ENCODE measurements at regions not wholly inside any gene's neighbourhood (a gene's known extent, or its start where the extent isn't known, plus 50 kb on each side); places are given as distances from the start of the nearest gene placed in this dataset.

DNA sequence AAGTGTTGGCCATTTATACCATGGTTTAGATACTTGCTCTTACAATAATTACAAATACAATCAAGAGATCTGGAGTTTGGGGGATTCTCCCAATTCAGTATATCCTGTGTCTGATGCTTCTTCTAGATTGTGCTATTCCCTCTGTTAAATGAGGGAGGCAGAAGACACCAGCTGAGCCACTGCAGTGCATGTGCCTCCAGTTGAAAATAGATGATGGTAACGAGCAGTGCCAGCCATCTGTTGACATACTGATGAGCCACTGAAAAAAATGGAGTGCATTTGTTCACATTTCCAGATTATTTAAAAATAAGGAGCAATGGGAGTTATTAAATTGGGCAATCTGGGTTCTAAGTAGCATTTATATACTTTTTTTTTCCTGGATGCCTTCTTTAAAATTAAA, 1428.0 kb upstream of the TENM4 start:
- Mint-ChIP-seq H3K27me3 (no peaks in the 10 kb centered on the region), H3K9me3 (peaks cover 3 to 17% (median 6%) of the 10 kb centered on the region in 8 donors), H3K4me1 (no peaks in the 10 kb centered on the region), H3K27ac (no peak overlapping the region), H3K36me3 (no peaks in the 10 kb centered on the region), H3K4me3 (no peak overlapping the region)
- ChIA-PET CTCF (ENCODE audit: partially characterized antibody) (no interaction called here), POLR2A (ENCODE audit: partially characterized antibody) (no interaction called here)
- intact Hi-C loops (cut with micrococcal nuclease) = no loop called here
- H3K4me3 ChIP-seq (ENCODE audit: low read length in 2 of 2) = no peak overlapping the region
- no peaks in the 10 kb centered on the region for H3K27me3 ChIP-seq (ENCODE audit: insufficient read depth, low read length)
- no peaks in the 10 kb centered on the region for H3K4me1 ChIP-seq (ENCODE audit: insufficient read depth, low read length)
- DNase-seq = no peak
- no peak overlapping the region for H3K27ac ChIP-seq (ENCODE audit: low read depth, low read length)
- H3K9me3 ChIP-seq (ENCODE audit: control insufficient read depth in 1 of 2, low read length in 2 of 2) = no peaks in the 10 kb centered on the region
- no peaks in the 10 kb centered on the region for H3K36me3 ChIP-seq (ENCODE audit: insufficient read depth, low read length)

DNA sequence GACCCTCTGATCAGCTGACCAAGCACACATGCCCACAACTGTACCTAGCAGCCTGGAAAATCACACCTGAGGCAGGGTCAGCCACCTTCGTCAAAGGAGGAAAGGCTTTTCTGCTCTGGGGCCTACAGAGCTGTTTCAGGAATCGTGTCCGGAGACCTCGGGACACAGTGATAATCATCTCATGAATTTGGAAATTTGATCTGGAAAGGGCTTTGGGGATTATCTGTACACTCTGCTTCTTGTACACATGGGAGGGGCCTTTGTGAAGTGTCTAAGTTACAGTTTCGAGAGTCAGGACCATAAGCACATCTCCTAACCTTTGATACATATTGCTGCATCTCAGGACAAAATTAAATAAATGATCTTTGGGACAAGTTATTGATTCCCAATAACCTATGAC, 1421.2 kb upstream of the TENM4 start:
- Mint-ChIP-seq H3K36me3 (no peaks in the 10 kb centered on the region), H3K4me3 (no peak overlapping the region), H3K9me3 (peaks cover 3 to 11% (median 5%) of the 10 kb centered on the region in 8 donors), H3K27me3 (no peaks in the 10 kb centered on the region), H3K4me1 (no peaks in the 10 kb centered on the region), H3K27ac (no peak overlapping the region)
- Histone ChIP-seq H3K4me3 (ENCODE audit: low read length in 2 of 2) (no peak overlapping the region), H3K36me3 (ENCODE audit: insufficient read depth, low read length) (no peaks in the 10 kb centered on the region), H3K9me3 (ENCODE audit: control insufficient read depth in 1 of 2, low read length in 2 of 2) (no peaks in the 10 kb centered on the region), H3K27ac (ENCODE audit: low read depth, low read length) (no peak overlapping the region), H3K4me1 (ENCODE audit: insufficient read depth, low read length) (no peaks in the 10 kb centered on the region), H3K27me3 (ENCODE audit: insufficient read depth, low read length) (no peaks in the 10 kb centered on the region)
- intact Hi-C loops (cut with micrococcal nuclease) = no loop called here
- DNase-seq = no peak
- POLR2A ChIA-PET (ENCODE audit: partially characterized antibody) = no interaction called here
- CTCF ChIA-PET (ENCODE audit: partially characterized antibody) = no interaction called here

DNA sequence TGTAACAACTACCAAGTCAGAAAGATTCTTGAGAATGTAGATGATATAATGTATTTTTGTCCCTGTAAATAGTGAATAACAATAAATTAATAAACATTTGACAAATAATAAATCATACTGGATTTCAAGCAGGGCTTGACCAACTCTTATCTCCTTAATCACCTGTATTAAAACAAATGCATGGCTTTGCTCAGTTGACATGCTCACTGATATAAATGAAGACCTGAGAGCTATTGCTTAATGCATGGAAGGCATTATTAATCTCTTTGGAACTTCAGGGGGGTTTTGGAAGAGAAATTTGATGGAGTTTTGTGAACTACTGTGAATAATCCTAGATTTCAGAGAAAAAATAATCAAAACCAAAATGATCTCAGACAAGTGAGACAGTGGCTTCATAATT, 1420.4 kb upstream of the TENM4 start:
- Mint-ChIP-seq H3K4me1 (no peaks in the 10 kb centered on the region), H3K27ac (no peak overlapping the region), H3K27me3 (no peaks in the 10 kb centered on the region), H3K9me3 (peaks cover 3 to 10% (median 5%) of the 10 kb centered on the region in 8 donors), H3K36me3 (no peaks in the 10 kb centered on the region), H3K4me3 (no peak overlapping the region)
- H3K36me3 ChIP-seq (ENCODE audit: insufficient read depth, low read length) = no peaks in the 10 kb centered on the region
- DNase-seq = no peak
- H3K27ac ChIP-seq (ENCODE audit: low read depth, low read length) = no peak overlapping the region
- no peak overlapping the region for H3K4me3 ChIP-seq (ENCODE audit: low read length in 2 of 2)
- intact Hi-C loops (cut with micrococcal nuclease) = no loop called here
- H3K4me1 ChIP-seq (ENCODE audit: insufficient read depth, low read length) = no peaks in the 10 kb centered on the region
- no peaks in the 10 kb centered on the region for H3K9me3 ChIP-seq (ENCODE audit: control insufficient read depth in 1 of 2, low read length in 2 of 2)
- ChIA-PET CTCF (ENCODE audit: partially characterized antibody) (no interaction called here), POLR2A (ENCODE audit: partially characterized antibody) (no interaction called here)
- no peaks in the 10 kb centered on the region for H3K27me3 ChIP-seq (ENCODE audit: insufficient read depth, low read length)

DNA sequence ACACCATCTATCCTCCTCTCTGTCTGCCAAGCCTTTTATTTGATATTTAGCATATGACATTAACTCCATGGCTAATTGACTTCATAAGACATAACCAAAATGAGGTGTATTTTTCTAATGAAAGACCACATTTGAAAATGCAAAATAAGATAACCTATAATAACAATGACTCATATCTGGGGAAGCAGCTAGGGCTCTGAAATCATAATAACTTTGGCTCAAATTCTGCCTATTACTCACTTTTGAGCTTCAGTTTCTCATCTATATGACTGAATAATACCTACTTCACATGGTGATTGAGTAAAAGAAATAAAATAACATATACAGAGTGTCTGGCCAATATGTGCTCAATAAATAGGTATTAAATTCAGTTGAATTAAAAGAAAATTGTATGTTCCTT, 1419.8 kb upstream of the TENM4 start:
- H3K4me1 Mint-ChIP-seq = no peaks in the 10 kb centered on the region
- ChIA-PET POLR2A (ENCODE audit: partially characterized antibody) (no interaction called here), CTCF (ENCODE audit: partially characterized antibody) (no interaction called here)
- H3K27me3 Mint-ChIP-seq = no peaks in the 10 kb centered on the region
- H3K36me3 ChIP-seq (ENCODE audit: insufficient read depth, low read length) = no peaks in the 10 kb centered on the region
- H3K9me3 ChIP-seq (ENCODE audit: control insufficient read depth in 1 of 2, low read length in 2 of 2) = no peaks in the 10 kb centered on the region
- H3K27ac ChIP-seq (ENCODE audit: low read depth, low read length) = no peak overlapping the region
- no peaks in the 10 kb centered on the region for H3K27me3 ChIP-seq (ENCODE audit: insufficient read depth, low read length)
- DNase-seq = no peak
- H3K4me3 Mint-ChIP-seq = no peak overlapping the region
- peaks cover 3 to 8% (median 4%) of the 10 kb centered on the region in 8 donors for H3K9me3 Mint-ChIP-seq
- no peak overlapping the region for H3K27ac Mint-ChIP-seq
- no peaks in the 10 kb centered on the region for H3K36me3 Mint-ChIP-seq
- no peak overlapping the region for H3K4me3 ChIP-seq (ENCODE audit: low read length in 2 of 2)
- H3K4me1 ChIP-seq (ENCODE audit: insufficient read depth, low read length) = no peaks in the 10 kb centered on the region
- intact Hi-C loops (cut with micrococcal nuclease) = no loop called here

DNA sequence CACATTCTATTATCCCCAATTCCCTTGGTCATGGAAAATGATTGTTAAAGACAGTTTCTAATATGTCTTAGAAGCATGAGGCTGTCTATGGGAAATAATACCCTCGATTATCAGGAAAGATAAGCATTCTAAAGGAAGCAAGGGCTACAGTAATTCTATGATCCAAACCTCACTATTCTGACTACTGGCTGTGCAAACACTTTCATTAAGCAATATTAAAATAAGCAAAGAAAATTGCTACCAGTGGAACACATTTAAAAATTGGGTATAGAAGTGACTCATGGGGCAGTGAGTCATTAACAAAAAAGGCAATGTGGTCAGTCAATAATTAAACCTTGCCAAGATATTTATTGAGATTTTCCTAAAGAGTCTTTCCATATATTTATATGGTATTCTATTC, 1415.2 kb upstream of the TENM4 start:
- Histone ChIP-seq H3K36me3 (ENCODE audit: insufficient read depth, low read length) (no peaks in the 10 kb centered on the region), H3K9me3 (ENCODE audit: control insufficient read depth in 1 of 2, low read length in 2 of 2) (no peaks in the 10 kb centered on the region), H3K27me3 (ENCODE audit: insufficient read depth, low read length) (no peaks in the 10 kb centered on the region), H3K27ac (ENCODE audit: low read depth, low read length) (no peak overlapping the region), H3K4me1 (ENCODE audit: insufficient read depth, low read length) (no peaks in the 10 kb centered on the region), H3K4me3 (ENCODE audit: low read length in 2 of 2) (no peak overlapping the region)
- POLR2A ChIA-PET (ENCODE audit: partially characterized antibody) = no interaction called here
- H3K36me3 Mint-ChIP-seq = no peaks in the 10 kb centered on the region
- H3K27ac Mint-ChIP-seq = no peak overlapping the region
- no peaks in the 10 kb centered on the region for H3K4me1 Mint-ChIP-seq
- no peak for DNase-seq
- H3K9me3 Mint-ChIP-seq = peaks cover 3 to 11% (median 5%) of the 10 kb centered on the region in 8 donors
- H3K4me3 Mint-ChIP-seq = no peak overlapping the region
- intact Hi-C loops (cut with micrococcal nuclease) = no loop called here
- H3K27me3 Mint-ChIP-seq = no peaks in the 10 kb centered on the region
- CTCF ChIA-PET (ENCODE audit: partially characterized antibody) = interaction anchor here (1.2 kb wide), 1 partner anchor 9 kb away, joined by 4 read pairs; no protein-coding TSS in a partner anchor

DNA sequence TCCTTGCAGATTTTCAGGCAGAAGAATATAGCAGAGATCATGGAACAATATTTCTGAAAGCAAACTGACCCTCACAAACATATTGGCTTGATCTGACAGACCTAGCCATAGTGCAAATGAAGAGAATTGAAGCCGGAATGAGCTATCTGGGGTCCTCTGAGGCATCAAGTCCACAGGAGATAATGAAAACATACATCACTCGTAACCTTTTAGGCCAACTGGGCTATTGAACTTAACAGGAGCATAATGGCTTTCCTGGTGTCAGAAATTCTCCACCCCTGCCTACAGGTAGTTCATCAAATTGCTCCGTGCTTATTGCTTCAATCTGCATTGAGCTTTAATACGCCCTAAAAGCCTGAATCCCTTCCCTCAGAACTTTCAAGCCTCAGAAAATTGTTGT, 1414.6 kb upstream of the TENM4 start:
- no peaks in the 10 kb centered on the region for H3K36me3 Mint-ChIP-seq
- H3K27me3 Mint-ChIP-seq = no peaks in the 10 kb centered on the region
- H3K27ac Mint-ChIP-seq = no peak overlapping the region
- Histone ChIP-seq H3K27ac (ENCODE audit: low read depth, low read length) (no peak overlapping the region), H3K36me3 (ENCODE audit: insufficient read depth, low read length) (no peaks in the 10 kb centered on the region), H3K27me3 (ENCODE audit: insufficient read depth, low read length) (no peaks in the 10 kb centered on the region), H3K4me3 (ENCODE audit: low read length in 2 of 2) (no peak overlapping the region), H3K4me1 (ENCODE audit: insufficient read depth, low read length) (no peaks in the 10 kb centered on the region), H3K9me3 (ENCODE audit: control insufficient read depth in 1 of 2, low read length in 2 of 2) (no peaks in the 10 kb centered on the region)
- H3K4me1 Mint-ChIP-seq = no peaks in the 10 kb centered on the region
- H3K9me3 Mint-ChIP-seq = peaks cover 3 to 11% (median 5%) of the 10 kb centered on the region in 8 donors
- no peak overlapping the region for H3K4me3 Mint-ChIP-seq
- DNase-seq = no peak
- CTCF ChIA-PET (ENCODE audit: partially characterized antibody) = interaction anchor here (1.2 kb wide), 1 partner anchor 8 kb away, joined by 4 read pairs; no protein-coding TSS in a partner anchor
- POLR2A ChIA-PET (ENCODE audit: partially characterized antibody) = no interaction called here
- intact Hi-C loops (cut with micrococcal nuclease) = no loop called here

DNA sequence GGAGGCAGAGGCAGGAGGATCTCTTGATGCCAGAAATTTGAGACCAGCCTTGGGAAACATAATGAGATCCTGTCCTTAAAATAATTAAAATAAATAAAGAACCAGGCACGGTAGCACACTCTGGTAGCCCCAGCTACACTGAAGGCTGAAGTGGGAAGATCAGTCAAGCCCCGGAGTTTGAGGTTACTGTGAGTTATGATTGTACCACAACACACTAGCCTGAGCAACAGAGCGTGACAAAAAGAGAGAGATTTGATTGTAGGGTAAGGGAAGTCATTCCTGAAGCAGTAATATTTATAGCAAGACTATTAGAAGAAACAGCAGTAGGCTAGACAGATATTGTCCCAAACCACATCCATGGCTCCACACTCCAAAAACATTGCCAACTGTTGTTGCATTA, 1408.4 kb upstream of the TENM4 start:
- H3K27ac ChIP-seq (ENCODE audit: low read depth, low read length) = no peak overlapping the region
- CTCF ChIA-PET (ENCODE audit: partially characterized antibody) = no interaction called here
- intact Hi-C loops (cut with micrococcal nuclease) = no loop called here
- H3K27me3 Mint-ChIP-seq = no peaks in the 10 kb centered on the region
- no peak overlapping the region for H3K4me3 ChIP-seq (ENCODE audit: low read length in 2 of 2)
- no peaks in the 10 kb centered on the region for H3K36me3 ChIP-seq (ENCODE audit: insufficient read depth, low read length)
- no peaks in the 10 kb centered on the region for H3K27me3 ChIP-seq (ENCODE audit: insufficient read depth, low read length)
- no peak overlapping the region for H3K27ac Mint-ChIP-seq
- DNase-seq = no peak
- H3K36me3 Mint-ChIP-seq = no peaks in the 10 kb centered on the region
- H3K9me3 Mint-ChIP-seq = peaks cover 8 to 20% (median 11%) of the 10 kb centered on the region in 8 donors
- no peaks in the 10 kb centered on the region for H3K4me1 ChIP-seq (ENCODE audit: insufficient read depth, low read length)
- POLR2A ChIA-PET (ENCODE audit: partially characterized antibody) = no interaction called here
- H3K4me1 Mint-ChIP-seq = no peaks in the 10 kb centered on the region
- H3K9me3 ChIP-seq (ENCODE audit: control insufficient read depth in 1 of 2, low read length in 2 of 2) = no peaks in the 10 kb centered on the region
- no peak overlapping the region for H3K4me3 Mint-ChIP-seq

DNA sequence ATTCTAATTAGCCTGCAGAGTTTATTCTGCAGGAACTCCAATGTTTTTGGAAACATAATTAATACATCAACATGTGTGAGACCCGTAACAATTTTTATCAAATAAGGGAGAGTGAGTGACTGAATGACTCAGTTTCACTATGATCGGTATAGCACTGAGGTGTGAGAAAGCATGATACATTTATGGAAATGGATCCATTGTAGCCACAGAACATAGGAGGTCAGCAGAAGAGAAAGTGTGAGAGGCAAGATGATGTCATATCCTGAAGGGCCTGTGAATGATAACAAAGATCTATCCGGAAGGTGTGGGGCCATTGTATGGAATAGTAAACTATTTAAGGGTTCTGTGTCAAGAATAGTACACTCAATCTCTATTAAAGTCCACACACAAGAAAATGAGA, 1406.1 kb upstream of the TENM4 start:
- H3K27ac Mint-ChIP-seq = no peak overlapping the region
- no peak overlapping the region for H3K4me3 Mint-ChIP-seq
- no peaks in the 10 kb centered on the region for H3K27me3 Mint-ChIP-seq
- Histone ChIP-seq H3K4me3 (ENCODE audit: low read length in 2 of 2) (no peak overlapping the region), H3K27ac (ENCODE audit: low read depth, low read length) (no peak overlapping the region), H3K36me3 (ENCODE audit: insufficient read depth, low read length) (no peaks in the 10 kb centered on the region), H3K27me3 (ENCODE audit: insufficient read depth, low read length) (no peaks in the 10 kb centered on the region), H3K9me3 (ENCODE audit: control insufficient read depth in 1 of 2, low read length in 2 of 2) (no peaks in the 10 kb centered on the region), H3K4me1 (ENCODE audit: insufficient read depth, low read length) (no peaks in the 10 kb centered on the region)
- POLR2A ChIA-PET (ENCODE audit: partially characterized antibody) = no interaction called here
- intact Hi-C loops (cut with micrococcal nuclease) = no loop called here
- no peaks in the 10 kb centered on the region for H3K36me3 Mint-ChIP-seq
- peaks cover 6 to 24% (median 11%) of the 10 kb centered on the region in 8 donors for H3K9me3 Mint-ChIP-seq
- no peak for DNase-seq
- CTCF ChIA-PET (ENCODE audit: partially characterized antibody) = interaction anchor here (1.2 kb wide), 1 partner anchor 9 kb away, joined by 4 read pairs; no protein-coding TSS in a partner anchor
- no peaks in the 10 kb centered on the region for H3K4me1 Mint-ChIP-seq

Data from CD4-positive, alpha-beta memory T cell (primary cell).